NCI-H1092 (cell line): ENCODE measurements at regions not wholly inside any gene's neighbourhood (a gene's known extent, or its start where the extent isn't known, plus 50 kb on each side); places are given as distances from the start of the nearest gene placed in this dataset.

Experiments
- DNase-seq: peaks from one replicate; lab custom pipeline; 2025; lab: John Stamatoyannopoulos, UW

DNA sequence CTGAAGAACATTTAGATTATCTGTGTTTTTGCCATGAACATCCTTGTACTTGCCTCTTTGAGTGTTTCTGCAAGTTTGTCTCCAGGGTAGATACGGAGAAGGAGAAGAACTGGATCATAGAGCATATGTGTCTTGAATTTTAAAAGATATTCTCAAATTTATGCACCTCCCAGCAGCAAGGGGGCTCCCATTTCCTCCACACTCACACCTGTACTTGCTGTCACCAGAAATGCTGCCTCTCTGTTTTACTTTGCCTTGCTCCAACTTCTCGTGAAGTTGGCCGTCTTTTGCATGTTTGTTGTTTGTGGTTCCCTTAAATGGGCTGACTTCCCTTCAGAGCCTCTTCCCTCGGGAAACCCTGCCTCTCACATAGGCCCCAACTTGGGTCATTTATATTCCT lies 171.0 kb downstream of the TFAP2C start:
- no peak for DNase-seq

DNA sequence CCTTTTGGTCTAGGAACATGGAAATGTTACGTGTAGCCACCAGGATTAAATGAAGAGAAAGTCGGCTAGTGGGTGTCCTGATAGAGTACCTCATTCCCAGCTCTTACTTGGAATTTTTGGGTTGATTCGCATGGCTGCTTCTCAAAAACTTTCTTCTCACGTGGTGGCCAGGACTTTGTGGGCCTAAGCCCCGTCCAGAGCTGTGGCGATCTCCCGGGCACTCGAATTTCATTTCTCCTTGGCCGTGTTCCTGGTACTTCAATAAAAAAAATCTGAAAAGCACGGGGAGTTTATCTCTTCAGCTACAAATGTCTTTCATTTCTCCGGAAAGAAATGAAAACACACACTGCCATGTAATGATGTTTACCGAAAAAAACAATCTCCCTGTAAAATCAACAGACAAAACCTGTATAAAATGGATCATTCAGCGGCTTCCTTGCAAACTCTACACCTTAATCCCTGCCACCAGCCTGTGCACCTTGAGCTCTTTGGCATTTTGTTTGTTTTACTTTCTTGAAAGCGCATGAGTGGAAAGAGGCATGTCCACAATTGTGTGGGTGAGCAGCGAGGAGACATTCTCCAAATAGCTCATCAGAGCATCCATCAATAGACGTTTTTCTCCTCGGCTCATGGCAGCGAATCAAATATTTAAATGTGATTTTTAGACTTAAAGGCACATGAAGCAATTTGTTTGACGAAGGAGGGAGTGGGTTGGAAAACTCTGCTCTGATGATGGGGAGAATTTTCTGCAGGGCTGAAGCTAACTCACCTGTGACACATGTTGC lies 173.1 kb downstream of the TFAP2C start:
- no peak for DNase-seq

DNA sequence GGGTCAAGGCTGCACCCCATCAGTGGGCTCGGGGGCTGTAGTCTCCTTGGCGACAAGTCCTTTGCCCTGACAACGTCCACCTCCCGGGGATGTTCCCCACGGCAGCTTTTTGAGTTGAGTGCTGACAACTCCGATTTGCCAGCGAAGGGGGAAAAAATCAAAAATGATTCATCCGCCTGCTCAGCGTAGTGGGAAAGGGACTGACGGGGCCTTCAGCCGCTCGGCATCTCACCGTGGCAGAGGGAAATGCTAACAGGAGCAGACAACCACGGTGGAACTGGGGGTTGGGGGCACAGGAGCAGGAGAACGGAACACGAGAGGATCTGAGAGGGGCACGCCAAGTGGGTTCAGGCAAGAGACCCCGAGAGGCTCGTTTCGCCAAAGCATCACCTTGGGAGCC lies 173.7 kb downstream of the TFAP2C start:
- DNase-seq, result no peak

DNA sequence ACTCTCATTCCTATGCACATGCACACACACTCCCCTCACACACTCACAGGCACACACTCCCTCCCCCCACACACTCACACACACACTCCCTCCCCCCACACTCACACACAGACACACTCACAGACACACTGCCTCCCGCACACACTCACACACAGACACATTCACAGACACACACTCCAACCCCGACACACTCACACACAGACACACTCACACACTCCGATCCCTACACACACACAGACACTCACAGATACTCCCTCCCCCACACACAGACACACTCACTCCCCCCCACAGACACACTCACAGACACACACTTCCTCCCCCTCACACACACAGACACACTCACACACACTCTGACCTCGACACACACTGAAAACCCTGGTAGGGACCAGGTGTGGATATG lies 176.2 kb downstream of the TFAP2C start:
- DNase-seq, result no peak

DNA sequence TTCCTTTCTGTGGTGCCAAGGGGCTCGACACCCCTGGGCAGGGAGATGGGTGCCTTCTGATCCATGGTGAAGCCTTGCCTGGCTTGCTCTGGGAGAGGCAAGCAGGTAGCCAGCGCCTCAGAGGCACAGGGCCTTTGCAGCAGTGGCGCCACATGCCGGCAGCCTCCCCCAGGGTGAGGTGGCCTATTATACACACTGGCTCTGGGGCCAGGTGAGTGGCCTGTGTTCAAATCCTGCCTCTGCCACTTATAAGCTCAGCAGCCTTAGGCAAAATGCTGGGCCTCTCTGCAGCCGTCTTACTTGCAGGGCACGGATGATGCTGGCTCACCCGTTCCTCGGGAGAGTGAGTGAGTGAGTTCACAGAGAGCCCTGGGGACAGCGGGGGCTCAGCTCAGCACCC lies 176.9 kb downstream of the TFAP2C start:
- DNase-seq, result no peak

DNA sequence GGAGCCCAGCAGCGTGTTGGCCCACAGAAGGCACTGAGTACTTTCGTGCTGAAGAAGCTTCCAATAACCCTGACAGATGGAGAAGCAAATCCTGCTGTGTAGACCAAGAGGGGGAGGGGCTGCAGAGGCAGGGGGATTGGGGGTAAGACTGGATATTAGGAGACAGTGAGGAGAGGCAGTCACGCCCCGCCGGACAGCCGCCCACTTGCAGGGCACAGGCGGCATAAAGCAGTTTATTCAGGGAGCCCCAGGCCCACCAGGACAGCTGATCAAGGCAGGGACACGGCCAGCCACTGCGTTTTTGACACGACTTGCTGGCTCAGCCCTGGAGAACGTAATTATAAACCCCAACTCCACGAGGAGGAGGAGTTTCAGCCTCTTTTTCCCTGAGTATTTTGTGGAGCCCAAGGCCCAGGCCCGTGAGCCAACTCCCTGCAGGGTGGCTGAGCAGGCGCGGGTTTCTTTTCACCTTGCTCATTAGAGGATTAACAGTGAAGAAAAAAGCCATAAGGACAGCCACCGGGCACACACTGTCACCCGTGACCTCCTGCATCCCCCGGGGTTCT lies 177.9 kb downstream of the TFAP2C start:
- no peak for DNase-seq

DNA sequence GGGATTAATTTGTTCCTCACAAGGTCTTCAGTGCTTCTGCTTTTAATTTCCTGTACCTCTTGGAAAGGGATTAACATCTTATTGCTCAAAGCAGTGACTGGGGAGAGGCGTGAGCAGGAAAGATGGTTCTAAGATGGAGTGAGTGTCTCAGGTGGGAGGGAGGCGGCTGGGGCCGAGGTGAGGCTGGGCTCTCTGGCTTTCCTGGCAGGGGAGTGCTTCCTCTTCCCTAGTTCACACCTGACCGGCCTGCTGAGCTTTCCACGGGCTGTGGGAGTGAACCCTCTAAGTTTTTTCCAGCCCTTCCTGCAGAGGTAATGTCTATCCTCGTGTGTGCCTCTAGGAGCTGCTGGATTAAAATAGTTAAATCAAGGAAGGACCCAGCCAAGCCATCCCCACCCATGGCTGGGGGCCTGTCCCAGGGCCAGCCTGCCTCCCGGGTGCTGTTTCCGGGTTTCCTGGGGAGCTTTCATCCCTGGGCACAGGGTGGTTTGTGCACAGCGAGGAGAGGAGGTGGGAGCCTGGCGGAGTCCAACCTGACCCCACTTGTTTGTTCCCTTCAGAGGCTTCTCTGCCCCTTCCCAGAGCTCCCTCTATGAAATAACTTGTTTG lies 179.1 kb downstream of the TFAP2C start:
- no peak for DNase-seq

DNA sequence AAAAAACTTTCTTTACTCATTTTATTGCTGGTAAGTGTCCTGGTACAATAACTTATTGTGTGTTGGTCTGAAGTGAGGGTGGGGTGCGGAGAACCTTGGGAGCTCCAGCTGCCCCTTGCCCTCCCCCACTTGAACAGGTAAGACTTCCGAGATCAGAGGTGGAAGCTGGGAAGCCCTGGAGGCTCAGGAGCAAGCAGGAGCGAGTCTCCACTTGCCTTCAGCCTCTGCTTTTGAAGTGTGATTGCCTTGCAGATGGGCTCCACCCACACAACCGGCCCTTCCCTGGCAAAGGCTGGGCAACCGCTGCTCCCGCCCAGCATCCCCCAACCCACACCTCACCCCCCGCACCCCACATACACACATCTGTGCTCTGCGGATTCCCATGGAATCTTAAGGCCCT lies 179.6 kb downstream of the TFAP2C start:
- DNase-seq, result no peak

DNA sequence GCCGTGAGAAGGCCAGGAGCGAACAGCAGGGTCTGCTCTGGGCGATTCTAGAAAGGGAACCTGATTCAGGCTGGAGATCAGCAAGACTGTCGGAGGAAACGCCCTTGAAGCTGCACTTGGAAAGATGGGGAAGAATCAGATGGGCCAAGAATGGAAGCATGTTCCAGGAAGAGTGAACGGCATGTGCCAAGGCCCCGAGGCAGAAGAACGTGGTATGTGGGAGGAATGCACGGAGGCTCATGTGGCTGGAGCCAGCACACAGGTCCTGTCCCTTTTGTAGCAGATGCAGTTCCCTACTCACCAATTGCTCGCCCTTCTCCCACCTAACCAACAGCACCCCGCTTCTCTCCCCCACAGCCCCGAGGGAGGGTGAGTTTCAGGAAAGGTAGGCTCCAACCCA lies 180.6 kb downstream of the TFAP2C start:
- no peak for DNase-seq

DNA sequence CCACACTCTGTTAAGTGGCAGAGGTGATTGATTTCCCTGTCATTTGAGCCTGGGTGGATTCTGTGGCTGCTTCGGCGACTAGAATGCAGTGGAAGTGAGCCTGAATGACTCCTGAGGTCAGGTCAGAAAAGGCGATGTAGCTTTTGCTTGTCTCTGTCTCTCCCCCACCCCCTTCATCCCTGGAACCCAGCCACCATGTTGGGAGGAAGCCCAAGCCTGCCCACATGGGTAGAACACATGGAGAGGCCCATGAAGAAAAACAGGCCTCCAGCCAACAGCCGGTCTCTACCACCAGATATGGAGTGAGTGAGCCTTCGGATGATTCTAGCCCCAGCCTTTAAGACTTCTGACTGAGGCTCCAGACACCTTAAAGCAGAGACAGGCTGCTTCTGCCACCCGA lies 181.0 kb downstream of the TFAP2C start:
- DNase-seq, result no peak

DNA sequence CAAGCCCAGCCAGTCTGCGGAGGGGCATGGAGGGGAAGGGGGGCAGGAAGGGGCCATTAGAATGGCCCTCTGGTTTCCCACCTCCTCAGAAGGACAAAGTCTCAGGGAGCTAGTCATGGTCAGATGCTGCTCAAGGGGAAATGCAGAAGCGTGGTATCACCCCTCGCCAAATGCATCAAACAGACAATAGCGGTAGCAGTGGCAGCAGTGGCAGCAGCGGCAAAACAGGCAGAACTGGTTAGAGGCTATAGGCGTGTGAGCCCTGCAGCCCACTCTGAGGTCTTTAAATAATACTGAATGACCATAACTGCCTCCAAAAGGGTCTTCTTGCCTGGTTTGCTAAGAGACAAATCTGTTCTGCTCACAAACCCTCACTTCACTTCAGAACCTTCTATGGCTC lies 186.7 kb downstream of the TFAP2C start:
- DNase-seq, result no peak

DNA sequence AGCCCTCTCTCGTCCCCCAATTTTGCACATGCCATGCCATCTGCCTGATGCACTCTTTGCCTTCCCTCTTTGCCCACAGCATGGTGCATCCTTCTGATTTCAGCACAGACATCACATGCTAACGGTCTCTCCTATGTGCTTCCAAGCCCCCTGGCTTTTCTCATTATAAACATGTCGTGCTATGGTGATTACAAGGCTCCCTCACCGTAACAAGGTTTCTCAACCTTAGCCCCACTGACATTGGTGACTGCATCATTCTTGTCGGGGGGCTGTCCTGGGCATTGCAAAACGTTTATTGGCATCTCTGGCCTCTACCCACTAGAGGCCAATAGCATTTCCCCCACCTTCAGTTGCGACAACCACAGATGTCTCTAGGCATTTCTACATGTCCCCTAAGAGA lies 187.2 kb downstream of the TFAP2C start:
- DNase-seq, result no peak

DNA sequence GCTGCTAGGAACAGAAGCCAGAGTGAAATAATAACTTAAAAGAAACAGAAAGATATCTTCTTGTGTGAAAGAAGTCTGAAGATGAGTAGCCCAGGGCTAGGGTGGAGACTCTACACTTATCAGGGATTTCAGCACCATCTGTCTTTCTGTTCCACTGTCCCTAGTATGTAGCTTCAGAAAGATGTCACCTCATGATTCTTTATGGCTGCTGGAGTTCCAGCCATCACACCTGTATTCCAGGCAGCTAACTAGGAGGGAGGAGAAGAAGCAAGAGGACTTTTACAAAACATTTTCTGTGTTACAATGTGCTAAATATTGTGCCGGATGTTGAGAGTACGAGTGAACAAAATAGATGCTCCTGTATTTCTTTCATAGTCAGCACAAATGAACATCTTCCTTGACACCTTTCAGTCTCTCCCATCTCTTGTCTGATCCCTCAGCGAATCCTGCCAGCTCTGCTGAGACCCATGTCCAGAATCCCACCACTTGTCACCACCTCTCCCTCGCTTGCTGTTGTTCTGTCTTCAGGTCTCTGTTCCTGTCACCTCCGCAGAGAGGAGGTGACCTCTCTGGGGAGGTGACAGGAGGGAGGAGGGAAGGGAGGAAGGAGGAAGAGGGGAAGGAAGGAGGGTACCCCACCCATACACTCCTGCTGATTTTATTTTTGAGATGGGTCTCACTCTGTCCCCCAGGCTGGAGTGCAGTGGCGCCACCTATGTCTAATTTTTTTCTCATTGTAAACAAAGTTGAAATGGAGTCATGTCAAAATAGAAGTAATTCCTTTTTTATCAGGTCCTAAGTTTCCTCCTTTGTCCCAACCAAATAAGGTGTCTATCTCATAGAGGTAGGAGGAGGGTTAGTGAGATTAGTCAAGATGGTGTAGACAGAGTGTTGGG lies 188.9 kb downstream of the TFAP2C start:
- no peak for DNase-seq

DNA sequence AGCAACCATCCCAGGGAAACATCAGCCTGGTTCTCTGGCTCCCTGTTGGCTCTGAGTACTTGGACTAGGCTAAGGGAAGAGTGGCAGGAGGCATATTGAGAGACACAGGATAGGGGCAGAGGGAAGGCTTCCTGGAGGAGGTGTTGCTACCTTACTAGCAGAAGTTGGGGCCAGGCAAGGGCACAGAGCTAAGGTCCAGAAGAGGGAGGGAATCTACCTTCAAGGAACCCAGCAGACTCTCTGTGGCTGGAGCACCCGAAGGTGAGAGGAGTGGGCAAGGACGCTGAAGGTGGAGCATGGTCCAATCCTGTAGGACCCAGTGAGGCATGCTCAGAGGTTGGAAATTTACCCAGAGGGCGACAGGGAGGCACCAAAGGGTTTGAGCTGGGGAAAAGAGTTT lies 191.9 kb downstream of the TFAP2C start:
- no peak for DNase-seq

DNA sequence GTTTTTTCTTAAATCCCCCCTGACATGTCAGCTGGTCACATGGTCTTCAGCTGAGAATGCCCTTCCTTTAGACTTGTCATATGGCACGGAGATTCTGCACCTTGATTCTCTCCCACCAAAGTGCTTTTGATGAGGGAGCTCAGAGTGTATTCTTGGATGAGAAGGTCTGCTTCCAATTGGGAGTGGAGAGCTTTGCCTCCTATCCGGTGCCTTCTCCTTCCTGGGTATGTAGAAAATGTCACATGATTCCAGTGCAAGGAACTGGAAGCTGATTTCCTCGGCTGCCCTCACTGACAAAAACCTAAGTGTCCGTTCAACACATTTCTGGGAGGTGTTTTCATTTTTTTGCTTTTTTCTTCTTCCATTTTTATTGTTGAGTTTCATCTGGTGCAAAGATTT lies 197.2 kb downstream of the TFAP2C start:
- no peak for DNase-seq

DNA sequence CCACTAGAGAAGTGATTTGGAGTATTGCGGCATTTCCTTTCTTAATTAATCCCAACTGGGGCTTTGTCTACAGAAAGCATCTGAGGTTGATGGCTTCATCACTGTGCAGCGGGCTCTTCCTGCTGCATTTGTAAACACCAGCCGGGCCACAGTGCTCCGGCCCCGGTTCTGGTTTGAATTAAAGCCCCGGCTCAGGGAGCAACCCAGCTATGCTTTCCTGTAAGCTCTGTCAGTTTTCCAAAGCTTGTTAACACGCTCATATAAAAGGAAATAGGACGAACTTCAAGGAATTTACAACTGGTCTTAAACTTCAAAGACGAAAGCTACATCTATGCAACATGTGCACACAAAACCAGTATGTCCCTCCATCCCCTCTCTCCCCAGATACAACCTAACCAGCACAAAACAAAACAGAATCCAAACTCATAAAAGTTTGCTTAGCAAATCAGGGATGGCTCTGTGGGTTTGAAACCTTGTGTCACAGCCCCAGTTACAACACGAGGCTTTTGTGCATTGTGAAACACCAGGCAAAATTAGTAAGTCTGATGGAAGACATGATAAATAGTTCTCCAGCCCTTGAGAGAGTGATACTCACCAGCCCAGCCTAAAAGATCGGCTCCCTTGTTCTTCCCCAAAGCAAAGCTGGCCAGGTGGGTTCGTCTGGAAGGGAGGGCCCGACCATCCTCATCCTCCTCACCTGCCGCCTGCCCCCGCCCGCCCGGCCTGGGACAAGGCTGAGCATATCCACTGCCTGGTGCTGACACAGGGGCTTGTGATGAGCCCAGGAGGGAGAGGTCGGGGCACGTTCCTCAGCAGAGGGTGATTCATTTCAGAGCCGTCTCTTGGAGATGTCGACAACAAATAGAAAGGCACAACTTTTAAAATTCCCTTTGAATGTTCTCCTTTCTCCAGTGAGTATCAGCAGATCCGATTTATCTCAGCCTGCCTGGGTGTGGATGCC lies 197.9 kb downstream of the TFAP2C start:
- DNase-seq, result no peak

DNA sequence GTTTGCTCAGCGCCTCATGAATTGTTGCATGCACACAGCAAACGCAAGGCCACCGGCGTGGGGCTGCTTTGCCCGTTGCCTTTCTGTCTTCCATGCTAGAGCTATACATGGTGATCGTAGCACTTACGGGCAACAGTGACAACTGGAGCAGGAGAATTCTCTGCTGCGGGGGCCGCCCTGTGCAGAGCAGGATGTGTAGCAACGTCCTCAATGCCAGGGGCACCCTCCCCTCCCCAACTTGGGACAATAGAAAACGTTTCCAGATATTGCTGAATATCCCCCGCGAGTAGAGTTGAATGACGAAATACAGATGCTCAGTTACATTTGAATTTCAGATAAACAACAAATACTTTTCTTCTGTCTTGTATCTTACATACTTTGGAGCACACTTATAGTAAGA lies 198.7 kb downstream of the TFAP2C start:
- no peak for DNase-seq

DNA sequence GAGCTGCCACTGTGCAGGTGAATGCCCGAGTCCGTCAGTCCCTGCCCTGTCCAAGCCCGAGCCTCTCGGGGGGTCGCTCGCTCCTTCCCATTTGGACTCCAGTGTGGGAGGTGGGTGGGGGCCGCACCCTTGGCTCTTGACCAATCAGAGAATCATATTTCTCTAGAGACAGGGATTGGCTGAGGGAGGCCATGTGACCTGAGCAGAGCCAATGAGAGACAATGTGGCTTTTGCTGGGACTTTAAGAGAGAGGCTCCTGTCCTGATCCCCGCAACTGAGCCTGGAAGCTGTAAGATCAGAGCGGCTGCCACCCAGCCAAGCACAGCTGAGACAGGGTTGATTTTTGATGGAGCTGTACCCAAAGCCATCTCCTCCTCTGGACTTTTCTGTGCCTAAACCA lies 199.3 kb downstream of the TFAP2C start:
- no peak for DNase-seq

DNA sequence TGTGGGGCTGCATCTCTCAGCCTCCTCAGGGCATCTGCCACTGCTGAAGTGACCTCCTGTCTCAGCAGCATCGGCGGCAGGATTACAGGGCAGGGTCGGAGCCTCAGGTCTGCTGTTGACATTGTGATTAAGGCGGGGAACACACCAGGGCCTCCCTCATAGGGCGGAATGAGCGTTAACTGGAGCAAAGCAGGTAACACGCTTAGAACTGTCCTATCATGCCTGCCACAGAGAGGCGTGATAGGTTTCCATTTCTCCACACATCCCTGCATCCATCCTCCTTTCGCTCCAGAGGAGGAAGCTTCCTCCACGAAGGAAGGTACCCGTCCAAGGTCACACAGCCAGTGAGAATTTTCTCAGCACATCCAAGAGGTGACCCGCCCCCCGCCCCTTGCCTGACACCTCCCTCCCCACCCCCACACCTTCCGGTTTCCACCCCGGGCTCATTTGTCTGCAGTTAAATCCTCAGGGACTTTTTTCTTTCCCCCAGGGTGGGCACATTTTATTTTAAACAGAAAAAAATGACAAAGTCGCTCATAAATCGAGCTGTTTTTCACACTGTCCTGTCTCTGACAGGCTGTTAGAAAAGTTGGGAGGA lies 200.8 kb downstream of the TFAP2C start:
- no peak for DNase-seq

DNA sequence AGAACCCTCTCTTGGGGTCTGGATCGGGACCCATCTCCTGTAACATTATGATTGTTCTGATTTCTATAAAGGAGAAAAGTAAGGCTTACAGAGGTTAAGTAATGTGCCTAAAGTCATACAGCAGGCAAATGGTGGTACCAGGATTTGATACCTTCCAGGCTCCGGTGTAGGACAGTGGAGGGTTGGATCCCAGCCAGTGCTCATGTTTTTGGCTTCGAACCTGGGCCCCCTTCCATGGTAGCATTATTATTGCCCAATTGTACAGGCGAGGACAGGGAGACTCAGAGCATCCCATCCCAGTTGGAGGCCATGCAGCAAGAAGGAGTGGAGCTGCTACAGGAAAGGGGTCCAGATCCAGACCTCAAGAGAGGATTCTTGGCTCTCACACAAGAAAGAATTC lies 202.7 kb downstream of the TFAP2C start:
- DNase-seq, result no peak

DNA sequence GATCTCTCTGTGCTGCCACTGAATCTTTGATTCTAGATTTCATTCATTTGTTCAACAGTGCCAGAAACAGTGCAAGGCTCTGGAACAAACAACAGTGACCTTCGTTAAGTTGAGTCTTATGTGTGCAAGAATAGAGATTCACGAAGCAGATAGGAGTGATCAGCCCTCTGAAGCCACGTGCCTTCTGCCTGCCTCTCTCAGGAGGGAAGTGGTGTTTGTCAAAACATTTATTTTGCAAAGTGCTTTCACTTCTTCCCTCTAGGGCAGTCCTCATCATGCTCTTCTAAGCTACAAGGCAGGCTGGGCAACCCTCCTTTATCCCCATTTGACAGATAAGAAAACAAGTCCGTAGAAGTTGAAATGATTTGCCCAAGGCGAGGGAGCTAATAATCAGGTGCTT lies 204.3 kb downstream of the TFAP2C start:
- no peak for DNase-seq
